C1 segment of cervical spinal cord (tissue), 14 donors: ENCODE measurements at regions not wholly inside any gene's neighbourhood (a gene's known extent, or its start where the extent isn't known, plus 50 kb on each side); places are given as distances from the start of the nearest gene placed in this dataset.
"Not testable (repeated sequence)": the region's sequence is repeated elsewhere in the genome, so short reads cannot be mapped to it uniquely, and the experiment has no call there.

Experiments
- DNase-seq, 14 donors: peaks; one replicate each; lab custom pipeline; 2025; lab: John Stamatoyannopoulos, UW

DNA sequence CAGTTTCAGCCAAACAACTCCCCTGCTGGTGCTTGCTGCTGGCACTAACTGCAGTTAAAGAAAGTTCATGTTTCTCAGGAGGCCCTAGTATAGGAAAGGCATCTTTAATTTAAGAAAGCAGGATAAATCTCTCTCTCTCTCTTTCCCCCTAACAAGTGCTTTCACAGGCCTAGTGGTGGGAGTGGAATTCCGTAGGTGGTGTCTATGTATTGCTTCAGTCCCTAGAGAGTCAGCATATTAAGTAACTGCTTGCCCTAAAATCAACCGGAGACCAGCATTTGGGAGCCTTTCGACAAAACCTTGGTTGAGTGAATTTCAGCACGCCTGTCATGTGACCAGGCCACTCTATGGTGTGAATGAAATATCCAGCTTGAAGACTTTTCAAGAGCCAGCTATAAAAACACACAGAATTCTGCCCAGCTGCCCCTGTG lies 169.2 kb upstream of the TGFBR2 start:
- peak in 1 of 14 donors; percentile 3 for DNase-seq

DNA sequence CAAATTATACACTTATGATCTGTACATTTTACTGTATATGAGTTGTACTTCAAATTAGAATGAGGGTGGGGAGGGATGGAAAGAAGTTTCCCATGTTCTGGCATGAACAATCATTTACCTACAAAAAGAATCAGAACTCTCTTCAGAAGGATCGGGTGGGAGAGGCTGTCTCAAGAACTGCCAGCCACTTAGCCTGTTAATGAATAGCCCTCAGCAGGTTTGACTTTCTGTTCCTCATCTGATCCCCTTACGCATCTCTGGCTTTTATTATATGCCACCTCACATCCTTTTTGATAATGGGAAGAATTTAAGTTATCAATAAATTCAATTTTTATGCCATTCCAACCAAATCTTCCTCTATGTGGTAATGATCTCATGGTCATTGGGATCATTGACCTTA lies 168.3 kb upstream of the TGFBR2 start:
- DNase-seq = no peak

GRCh38 chr3:30439451-30440053 lies 166.8 kb upstream of the TGFBR2 start:
- no peak for DNase-seq

GRCh38 chr3:30440147-30440604 lies 166.2 kb upstream of the TGFBR2 start:
- no peak for DNase-seq

DNA sequence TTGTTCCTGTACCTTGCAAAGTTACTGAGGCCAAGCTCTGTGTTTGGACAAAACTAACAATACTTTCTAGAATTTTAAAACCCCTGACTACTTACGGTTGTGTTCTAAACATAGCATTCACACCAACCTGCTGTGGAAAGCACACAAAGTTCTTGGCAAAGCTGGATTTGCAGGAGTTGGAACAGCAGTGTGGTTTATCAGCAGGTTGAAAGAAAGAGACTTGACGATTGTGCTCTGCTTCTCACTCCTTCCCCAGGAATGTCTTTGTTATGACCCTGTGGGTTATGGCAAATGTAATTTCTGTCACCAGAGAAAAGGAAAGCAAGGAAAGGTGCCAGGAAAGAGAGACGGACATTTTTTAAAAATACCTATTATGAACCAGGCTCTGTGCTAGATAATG lies 165.5 kb upstream of the TGFBR2 start:
- no peak for DNase-seq

- DNase-seq = no peak
Observed at GRCh38 chr3:30443756-30444673, 162.4 kb upstream of the TGFBR2 start.

DNA sequence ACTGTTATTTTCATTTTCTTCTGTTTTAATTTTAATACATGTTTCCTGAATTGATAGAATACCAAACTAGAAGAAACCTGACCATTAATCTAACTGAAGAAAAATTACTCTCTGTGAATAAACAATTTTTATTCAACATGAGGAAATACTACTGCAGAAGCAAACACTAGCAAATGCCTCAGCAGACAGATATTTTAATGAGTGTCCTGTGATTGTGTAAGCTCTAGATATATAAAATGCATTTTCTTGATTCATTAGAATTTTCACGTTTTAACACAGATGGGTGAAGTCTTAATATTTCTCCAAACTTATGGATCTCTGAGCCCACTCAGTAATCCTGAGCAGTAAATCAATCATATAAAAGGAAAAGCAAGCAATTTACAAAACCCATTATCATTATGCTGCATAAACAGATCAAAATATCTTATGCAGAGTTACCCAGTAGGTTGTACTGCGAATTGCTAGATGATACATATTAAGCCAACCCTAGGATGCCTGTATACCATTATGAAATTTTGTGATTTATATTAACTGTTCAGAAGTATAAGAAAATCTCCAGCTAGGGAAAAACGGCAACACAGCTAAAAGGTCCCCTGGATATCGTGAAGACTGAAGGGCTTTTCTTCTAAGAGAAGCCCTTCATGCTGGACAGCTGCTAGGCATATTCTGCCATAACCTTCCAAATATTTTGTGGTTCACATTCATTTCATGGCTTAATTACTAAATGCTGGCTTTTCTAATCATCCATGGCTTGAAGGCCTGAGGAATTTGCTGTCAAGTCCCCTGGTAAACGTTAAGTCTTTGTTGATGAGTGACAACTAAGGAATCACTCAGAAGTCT lies 157.7 kb upstream of the TGFBR2 start:
- no peak for DNase-seq

GRCh38 chr3:30449290-30449632 lies 157.1 kb upstream of the TGFBR2 start:
- no peak for DNase-seq

GRCh38 chr3:30452446-30452845 lies 154.0 kb upstream of the TGFBR2 start:
- DNase-seq = no peak

DNA sequence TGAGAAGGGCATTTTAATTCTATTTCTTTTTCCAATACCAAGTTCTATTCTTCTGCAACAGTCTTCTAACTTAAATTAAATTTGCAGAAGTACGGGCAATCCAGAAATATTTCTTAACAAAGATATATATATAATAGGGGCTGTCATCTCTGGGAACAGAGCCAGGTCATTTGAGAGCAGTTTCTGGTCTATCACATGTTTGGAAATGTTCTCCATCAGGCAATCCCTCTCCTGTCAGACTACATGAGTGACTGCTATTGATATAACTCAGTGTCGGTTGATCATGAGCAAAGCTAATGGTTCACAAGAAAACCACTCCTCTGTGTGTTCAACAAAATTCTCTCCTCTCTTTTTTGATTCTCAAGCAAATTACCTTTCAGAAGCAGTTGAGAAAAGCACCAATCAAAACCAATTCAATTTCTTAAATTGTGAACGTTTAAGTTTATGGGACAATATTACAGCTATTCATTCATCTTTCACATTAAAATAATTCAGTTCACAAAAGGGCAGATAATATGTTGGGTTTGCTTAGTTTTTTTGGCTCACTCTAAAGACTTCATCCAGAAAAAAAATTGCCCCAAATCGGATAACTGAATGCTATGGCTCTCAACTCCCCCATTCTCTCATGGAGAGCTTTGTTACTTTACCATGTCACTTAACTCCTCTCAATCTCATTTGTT lies 152.9 kb upstream of the TGFBR2 start:
- no peak for DNase-seq

GRCh38 chr3:30454636-30455035 lies 151.8 kb upstream of the TGFBR2 start:
- no peak for DNase-seq

DNA sequence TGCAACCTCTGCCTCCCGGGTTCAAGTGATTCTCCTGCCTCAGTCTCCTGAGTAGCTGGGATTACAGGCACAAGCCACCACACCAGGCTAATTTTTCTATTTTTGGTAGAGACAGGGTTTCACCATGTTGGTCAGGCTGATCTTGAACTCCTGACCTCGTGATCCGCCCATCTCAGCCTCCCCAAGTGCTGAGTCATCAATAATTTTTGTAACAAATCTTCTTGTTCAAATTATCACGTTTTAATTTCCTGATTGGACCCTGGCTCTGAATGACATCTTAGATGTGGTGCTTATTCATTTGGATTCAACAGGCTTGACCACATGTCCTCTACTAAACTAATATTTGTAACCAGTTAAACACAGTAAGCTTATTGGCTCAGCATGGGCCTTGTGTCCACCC lies 151.3 kb upstream of the TGFBR2 start:
- not testable (repeated sequence) for DNase-seq

DNA sequence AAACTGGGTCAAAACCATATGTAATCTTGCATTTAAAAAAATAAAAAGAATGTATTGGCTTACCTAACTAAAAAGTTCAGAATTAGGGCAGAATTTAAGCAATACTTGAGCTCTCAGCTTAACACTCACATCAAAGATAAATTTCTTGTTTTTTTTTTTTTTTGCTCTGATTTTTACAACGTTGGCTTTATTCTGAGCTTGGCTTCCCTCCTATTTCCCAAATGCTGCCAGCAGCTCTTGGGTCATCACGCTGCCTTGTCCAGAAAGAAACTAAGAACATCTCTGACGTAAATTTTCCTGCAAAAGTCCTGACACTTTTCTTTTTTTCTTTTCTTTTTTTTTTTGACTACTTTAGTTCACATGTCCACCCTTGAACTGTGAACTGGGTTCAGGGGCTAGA lies 150.6 kb upstream of the TGFBR2 start:
- DNase-seq = no peak

GRCh38 chr3:30456264-30456663 lies 150.1 kb upstream of the TGFBR2 start:
- DNase-seq = no peak

DNA sequence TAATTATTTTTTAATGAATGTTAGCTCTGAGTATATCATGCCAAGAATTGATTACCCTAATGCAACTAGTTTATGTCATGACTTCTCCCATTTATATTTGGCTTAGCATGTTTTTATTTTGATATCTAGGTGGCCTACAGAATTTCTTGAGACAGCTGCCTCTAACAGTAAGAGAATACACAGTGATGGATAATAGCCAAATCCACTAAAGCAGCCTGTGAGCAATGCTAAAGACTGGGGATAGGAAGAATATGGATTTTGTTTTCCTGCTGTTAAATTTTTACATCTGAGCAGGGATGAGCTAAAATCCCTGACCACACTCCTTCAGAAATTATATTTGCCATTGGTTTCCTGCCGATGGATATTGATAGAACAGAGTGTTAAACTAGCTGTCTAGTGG lies 149.3 kb upstream of the TGFBR2 start:
- no peak for DNase-seq

- DNase-seq = no peak
Observed at GRCh38 chr3:30457726-30458125, 148.7 kb upstream of the TGFBR2 start.

GRCh38 chr3:30458376-30459171 lies 147.8 kb upstream of the TGFBR2 start:
- no peak for DNase-seq

GRCh38 chr3:30461311-30461710 lies 145.1 kb upstream of the TGFBR2 start:
- DNase-seq = no peak

- no peak for DNase-seq
Observed at GRCh38 chr3:30462721-30463470, 143.5 kb upstream of the TGFBR2 start.

DNA sequence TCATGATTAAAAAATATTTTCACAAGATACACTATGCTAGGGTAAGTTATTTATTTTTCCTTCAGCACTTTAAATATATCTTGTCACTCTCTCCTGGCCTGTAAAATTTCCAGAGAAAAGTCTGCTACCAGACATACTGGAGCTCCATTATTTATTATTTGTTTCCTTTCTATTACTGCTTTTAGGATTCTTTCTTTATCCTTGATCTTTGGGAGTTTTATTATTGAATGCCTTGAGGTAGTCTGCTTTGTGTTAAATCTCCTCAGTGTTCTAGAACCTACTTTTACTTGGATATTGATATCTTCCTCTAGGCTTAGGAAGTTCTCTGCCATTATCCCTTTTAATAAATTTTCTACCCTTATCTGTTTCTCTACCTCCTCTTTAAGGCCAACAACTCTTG lies 142.0 kb upstream of the TGFBR2 start:
- DNase-seq = no peak
